Umbilical cord (tissue), 1 donor: ENCODE measurements at regions not wholly inside any gene's neighbourhood (a gene's known extent, or its start where the extent isn't known, plus 50 kb on each side); places are given as distances from the start of the nearest gene placed in this dataset.

Source experiments
- DNase-seq: peaks from one replicate; pipeline ENCODE4 v3.0.0-alpha.2; 2015; ENCODE audit warnings: low spot score

DNA sequence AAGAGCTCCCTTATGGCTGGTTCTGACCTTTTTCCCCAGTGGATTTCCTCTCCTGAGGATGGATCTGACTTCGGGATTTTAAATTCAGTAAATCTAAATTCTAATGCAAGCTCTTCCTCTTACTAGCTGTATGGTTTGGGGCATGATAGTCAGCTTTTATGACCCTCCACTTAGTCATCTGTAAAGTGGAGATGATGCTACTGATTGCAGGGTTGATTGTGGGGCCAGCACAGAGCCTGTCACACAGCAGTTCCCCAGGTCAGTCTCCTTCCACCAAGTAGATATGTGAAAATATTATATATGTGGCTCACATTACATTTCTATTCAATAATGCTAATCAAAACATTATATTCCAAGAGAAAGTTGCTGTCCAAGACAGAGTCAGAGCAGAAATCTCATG is 141.3 kb upstream of the UBE2E1 start:
- DNase-seq = no peak

DNA sequence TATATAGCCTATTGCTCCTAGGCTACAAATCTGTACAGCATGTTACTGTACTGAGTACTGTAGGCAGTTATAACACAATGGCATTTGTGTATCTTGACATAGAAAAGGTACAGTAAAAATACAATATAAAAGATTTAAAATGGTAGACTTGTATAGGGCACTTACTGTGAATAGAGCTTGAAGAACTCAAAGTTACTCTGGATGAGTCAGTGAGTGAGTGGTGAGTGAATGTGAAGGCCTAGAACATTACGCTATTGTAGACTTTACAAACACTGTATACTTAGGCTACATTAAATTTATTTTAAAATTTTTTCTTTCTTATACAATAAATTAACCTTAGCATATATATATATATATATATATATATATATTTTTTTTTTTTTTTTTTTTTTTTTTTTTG is 140.0 kb upstream of the UBE2E1 start:
- no peak for DNase-seq

DNA sequence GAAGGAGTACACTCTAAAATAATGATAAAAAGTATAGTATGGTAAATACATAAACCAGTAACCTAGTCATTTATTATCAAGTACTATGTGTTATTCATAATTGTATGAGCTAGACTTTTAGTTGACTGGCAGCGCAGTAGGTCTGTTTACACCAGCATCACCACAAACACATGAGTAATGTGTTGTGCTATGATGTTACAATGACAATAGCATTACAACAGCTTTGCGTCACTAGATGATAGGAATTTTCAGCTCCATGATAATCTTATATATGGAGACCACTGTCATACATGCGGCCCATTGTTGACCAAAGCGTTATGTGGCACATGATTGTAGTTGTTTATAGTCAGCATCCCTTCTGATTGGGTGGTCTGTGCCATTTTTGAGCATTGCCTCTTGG is 138.9 kb upstream of the UBE2E1 start:
- DNase-seq = no peak

DNA sequence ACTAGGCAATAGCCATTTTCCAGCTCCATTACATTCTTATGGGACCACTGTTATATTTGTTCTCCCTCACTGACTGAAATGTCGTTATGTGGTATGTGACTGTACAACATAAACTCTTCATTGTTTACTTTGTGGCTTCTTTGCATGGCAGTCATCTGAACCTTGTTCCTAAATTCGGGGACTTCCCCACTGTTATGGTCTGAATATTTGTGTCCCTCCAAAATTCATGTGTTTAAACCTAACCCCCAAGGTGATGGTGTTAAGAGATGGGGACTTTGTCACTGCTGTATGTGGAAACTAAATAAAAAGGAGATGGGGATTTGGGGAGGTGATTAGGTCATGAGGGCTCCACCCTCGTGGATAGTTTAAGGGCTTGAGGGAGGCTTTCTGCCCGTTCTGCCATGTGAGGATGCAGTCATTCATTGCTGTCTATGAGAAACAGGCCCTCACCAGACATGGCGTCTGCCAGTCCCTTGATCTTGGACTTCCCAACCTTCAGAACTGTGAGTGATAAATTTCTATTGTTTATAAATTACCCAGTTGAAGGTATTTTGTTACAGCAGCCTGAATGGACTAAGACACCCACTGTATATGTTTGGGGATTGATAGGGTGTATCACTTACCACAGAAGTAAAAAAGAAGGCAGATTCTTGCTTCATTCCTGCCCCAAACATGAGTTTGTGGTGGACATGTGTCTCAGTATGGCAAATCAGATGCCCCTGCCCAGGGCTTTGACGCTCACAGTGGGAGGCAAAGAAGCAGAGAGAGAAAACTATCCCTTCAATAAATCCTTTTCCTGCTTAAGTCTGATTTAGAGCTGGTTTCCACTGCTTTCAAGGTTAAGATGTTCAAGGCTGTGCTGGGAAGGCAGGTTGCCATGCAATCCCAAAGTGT is 138.0 kb upstream of the UBE2E1 start:
- no peak for DNase-seq

DNA sequence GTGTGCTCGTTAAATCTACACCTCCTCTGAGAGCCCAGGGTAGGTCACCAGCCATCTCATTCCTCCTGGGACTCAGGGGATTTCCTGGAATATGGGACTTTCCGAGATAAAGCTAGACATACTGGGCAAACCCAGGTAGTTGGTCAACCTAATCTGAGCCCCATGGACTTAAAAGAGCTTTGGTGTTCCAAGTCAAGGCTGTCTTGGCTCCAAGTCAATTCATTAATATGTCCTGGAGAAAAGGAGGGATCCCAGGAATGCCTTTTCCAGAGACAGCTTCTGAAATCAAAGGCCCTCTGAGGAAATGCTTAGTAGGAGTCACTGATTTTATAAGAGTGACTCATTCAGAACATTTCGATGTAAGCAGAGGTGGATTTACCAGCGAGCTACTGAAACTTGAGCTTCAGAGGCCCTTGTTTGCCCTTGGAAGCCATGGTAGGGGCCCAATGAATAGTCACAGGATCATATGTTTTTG is 137.3 kb upstream of the UBE2E1 start:
- peak; percentile 72 for DNase-seq

DNA sequence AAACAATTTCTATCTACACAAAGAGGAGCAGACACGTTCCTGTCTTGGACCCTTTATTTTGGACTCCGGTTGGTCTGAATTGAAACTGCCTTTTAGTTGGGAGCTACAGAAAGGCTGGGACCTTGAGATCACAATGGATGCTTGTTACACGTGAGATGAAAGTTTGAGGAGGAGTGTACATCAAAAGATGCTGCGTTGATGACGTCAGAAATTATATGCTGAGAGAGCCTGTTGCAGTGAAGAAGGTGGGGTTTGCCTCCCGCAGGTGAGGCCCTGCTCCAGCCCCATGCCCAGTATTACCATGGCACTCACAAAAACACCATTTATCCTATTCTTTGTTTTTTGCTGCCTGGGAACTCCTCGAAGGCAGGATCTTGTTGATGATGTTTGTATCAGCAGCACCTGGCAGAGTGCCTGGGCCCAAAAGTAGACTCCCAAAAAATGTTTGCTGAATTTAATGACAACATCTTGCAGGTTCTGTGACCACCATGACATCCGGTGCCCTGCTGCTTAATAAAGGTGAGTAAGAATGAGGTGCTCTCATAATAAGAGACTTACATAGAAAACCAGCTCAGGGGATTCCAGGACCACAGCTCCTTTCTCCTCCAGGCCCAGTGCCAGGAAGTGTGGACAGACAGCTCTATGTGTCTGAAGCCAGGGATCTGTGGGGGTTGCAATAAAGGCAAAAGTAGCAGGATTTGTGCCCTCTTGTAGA is 136.1 kb upstream of the UBE2E1 start:
- DNase-seq = no peak

DNA sequence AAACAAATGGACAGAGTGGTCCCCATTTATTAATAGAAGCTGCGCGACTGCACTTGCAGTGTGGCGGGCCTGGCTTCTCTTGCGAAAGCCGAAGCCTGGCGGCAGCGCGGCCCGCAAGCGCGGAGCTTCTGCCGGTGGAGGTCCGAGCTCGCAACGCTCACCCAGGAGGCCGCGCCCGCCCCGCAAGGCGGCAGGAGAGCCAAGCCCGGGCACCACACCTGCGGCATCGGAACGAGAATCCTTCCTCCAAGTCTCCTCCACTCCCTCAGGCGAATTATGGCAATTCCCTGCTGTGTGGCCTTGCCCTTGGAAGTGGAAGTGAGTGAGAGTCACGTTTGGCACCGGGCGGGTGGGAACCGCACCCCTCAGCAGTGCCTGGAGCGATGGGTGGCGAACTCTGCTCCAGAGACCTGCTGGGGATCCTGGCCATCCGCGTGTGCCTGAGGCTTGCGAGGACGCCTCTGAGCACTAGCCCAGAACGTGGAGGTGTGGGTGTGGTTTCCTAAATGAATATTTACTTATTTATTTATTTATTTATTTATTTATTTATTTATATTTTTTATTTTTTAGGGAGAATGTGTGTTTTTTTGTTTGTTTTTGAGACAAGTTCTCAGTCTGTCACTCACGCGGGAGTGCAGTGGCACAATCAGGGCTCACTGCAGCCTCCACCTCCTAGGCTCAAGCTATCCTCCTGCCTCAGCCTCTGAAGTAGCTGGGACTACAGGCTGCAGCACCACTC is 133.7 kb upstream of the UBE2E1 start:
- no peak for DNase-seq

DNA sequence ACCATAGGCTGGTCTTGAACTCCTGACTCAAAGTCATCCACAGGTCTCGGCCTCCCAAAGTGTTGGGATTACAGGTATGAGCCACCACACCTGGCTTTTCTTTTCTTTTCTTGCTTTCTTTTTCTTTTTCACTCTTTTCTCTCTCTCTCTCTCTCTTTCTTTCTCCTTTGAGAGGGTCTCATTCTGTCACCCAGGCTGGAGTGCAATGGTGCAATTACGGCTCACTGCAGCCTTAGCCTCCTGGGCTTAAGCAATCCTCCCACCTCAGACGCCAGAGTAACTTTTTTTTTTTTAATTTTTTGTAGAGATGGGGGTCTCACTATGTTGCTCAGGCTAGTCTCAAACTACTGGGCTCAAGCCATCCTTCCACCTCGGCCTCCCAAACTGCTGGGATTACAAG is 133.1 kb upstream of the UBE2E1 start:
- DNase-seq = no peak

DNA sequence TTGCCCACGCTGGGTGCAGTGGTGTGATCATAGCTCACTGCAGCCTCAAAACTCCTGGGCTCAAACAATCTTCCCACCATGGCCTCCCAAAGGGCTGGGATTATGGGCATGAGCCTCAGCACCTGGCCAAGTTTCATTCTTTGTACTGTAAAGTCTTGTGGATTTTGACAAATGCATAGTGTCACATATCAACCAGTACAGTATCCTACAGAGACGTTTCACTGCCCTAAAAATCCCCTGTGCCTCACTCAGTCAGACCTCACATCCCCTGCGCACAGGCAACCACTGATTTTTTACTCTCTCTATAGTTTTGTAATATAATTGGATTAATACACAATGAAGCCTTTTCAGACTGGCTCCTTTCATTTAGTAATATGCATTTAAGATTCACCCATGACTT is 130.7 kb upstream of the UBE2E1 start:
- DNase-seq = no peak

DNA sequence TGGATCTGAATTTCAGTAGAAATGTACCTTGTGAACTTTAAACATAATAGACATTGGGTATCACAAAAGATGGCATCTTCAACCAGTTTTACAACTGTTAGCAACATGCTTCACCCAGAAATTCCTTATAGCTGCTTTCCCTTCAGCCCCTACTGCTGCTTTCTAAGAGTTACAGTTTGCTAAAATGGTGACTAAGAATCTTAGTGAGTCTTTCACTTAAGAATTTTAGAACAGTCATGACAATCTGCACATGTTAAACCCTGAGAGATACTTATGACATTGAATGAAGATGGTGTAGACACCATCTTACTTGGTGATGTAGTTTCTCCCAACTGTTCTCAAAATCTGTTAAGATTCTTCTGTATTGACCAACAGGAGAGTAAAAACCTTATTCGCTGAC is 129.7 kb upstream of the UBE2E1 start:
- DNase-seq = no peak

DNA sequence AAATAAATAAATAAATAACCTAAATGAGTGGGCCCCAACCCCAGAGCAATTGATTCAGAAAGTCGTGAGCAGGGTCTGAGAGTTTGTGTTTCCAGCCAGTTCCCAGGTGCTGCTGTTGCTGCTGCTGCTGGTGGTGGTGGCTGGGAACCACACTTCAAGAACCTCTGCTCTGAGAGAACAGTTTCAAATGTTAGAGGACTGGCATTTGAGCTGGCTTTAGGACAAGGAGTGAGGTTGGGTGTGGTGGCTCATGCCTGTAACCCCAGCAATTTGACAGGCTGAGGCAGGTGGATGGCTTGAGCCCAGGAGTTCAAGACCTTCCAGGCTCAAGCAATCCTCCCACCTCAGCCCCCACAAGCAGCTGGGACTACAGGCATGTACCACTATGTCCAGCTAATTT is 123.1 kb upstream of the UBE2E1 start:
- no peak for DNase-seq

DNA sequence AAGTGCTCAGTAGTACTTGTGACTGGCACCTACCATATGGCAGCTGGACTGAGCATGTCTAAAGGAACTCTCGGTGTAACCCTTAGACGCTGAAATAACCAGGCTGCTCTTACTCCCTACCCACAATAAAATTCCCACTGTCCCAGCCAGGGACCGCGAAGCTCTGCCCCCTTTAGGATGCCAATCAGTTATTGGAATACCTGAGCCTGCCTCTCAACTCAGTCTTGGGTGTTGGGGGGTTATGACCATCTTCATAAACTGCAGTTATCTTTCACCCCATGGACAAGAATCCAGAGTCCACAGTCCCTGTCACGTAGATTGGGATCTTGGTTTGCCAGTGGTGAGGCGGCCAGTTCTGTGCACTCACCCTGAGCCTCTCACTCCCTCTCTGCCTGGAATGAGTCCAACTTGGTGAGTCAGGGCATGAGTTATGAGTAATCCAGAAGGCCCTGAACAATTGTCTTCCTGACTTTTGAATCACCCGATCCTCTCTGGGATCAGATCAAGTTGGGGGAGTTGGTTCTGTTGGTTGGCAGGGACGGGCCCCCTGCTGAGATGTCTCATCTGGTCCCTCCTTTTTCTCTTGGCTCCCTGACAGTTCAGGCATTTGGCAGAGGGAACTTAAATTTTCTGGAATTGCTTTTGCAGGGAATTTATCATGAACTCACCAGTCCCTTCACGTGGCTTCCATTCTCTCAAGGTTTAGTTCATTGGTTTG is 120.1 kb upstream of the UBE2E1 start:
- peak; percentile 88 for DNase-seq

DNA sequence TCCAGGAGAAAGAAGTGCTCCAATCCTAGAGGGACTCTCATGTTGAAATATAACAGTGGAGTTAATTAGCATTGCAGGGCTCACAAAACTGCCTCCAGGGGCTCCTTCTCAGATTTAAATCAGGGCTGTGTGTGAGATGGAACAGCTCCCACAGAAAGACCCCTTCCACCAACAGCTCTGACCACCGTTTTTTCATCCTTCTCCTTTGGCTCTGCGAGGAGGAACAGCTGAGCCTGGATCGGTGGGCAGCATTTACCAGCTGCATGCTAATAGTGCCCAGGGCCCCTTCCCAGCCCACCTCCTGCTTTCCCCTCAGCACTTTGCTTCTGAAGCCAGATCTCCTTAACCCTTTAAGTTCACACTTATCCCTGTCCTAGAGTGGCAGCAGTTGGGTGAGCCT is 119.2 kb upstream of the UBE2E1 start:
- no peak for DNase-seq

DNA sequence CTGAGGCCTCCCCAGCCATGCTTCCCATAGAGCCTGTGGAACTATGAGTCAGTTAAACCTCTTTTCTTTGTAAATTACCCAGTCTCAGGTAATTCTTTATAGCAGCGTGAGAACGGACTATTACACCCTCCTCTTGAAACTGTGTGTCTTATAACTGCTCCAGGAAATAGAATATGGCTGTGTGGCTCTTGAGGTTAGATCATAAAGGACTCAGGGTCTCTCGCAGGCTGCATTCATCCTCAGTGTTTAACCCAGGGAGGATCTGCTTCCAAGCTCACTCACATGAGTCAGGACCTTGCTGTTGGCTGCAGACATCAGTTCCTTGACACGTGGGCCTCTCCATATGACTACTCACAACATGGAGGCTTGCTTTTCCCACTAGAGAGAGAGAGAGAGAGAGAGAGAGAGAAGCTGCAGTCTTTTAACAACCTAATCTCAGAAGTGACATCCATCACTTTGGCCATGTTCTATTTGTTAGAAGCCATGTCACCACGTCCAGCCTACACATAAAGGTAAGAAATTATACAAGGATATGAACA is 114.3 kb upstream of the UBE2E1 start:
- no peak for DNase-seq

DNA sequence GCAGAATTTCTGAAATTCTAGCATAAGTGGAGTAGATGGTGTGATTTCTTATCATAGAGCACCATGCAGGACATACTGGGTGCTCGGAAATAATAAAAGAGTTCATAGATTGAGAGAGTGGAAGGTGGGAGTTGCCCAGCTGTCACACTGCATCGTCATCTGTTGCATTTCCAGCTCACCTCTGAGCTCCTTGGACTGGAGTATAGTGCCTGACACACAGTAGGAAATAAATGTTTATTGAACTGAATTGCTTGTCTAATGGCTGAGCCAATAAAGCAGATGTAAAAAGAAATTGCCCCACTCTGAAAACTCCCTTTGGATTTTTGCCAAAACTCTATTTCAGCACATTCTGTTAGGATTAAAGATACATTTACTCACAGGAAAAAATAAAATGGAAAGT is 108.9 kb upstream of the UBE2E1 start:
- DNase-seq = no peak

DNA sequence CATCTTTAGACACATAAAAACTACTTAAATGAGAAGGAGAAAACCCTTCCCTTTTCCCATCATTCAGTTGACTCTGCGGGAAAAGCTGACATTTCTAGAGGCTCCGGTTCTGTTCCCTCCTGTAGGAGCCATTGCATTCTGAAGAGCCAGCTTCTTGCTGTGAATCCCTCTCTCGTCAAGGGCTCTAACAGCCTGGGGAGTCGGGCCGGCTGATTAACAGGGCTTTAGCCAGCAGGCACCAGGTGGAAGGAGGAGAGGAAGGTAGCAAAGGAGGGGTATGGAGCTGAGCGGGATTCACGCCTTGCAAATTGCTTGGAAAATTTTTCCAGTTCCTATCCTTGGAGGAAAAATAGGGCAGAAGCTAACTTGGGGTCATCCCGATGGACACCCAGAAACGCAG is 108.3 kb upstream of the UBE2E1 start:
- DNase-seq = no peak

DNA sequence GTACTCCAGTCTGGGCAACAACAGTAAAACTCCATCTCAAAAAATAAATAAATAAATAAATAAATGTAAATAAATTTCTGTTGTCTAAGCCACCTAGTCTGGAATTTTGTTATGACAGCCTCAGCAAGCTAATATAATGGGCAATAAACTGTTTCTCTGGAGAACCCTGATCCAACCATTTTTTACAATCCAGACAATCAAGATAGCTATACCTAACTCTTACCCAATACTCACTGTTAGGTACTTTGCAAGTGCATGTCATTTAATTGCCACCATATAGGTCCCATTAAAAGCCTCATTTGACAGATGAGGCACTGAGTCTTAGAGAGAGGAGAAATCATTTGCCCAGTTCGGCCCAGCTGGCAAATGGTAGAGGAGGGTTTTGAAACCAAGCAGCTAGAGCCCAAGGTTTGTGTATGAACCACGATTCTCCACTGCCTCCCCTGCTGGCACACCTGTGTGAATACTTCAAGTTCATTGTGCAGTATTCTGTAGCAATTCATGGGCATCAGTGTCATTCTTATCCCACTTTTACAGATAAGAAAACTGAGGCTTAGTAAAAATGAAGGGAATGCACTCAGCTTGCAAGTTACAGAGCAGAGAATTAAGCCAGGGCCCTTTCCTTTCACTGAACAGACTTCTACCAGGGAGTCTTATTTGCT is 107.0 kb upstream of the UBE2E1 start:
- DNase-seq = no peak

DNA sequence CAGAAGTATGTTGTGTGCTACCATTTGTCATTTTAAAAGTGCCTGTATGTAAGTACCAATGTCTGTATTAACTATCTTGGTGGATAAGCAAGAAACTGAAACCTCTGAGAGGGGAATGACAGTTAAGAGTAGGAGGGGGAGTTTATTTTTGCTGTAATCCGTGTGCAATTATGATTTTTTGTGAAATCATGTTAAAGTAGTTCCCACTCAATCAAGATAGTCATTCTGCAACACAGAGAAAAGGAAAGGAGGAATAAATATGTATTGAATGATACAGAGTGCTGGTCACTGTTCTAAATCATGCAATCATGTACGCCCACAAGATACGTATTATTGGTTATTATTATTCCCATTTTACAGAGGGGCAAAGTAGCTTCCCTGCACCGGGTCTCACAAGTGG is 105.1 kb upstream of the UBE2E1 start:
- DNase-seq = no peak

DNA sequence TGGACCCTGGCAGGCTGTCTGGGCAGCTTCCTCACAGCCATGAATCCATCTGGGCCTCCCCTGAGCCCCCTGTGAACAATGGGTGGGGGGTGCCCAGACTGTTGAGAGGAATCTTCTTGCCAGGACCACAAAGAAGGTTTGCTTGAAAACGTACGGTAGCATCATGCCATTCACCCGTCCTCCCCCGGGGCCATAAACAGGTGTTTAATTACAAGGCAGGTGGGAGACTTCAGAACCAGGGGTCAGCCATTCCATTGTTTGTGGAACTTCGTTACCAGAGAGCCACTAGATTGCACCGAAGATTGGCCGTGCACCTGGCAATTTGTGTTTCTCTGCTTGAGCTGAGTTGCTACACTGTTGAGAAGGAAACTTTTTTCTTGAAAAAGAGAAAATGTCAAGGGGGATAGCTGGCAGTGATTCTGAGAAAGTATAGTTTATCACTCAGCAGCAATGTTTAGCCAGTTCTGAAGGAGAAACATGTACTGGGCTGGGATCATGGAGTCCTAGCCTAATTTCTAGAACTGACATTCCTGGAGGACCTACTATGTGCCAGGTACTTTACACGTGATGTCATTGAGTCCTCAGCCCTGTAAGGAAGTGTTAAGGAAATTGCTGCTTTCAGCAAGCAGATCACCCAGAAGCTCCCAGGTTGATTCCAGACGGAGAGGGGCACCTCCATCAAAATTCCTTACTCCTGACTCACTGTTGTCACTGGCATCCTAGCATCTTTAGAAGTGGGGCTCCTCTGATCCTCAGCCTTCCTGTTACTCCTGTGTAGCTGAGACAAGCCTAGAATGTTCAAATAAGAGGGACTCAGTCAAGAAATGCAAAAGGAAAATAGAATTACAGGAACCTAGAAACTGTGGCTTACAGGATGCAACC is 103.8 kb upstream of the UBE2E1 start:
- DNase-seq = no peak

DNA sequence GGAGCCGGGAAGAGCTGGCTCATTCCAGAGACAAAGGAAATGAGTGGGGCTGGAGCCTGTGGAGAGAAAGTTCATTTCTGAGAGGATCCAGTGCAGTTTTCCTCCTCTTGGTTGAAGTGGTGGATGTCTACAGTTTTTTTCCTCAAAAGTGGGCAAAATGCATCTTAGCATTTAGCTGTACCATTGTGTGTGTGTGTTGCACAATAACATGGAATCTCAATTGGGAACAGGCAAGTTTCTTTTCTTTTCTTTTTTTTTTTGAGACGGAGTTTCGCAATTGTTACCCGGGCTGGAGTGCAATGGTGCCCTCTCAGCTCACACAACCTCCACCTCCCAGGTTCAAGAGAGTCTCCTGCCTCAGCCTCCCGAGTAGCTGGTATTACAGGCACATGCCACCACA is 101.5 kb upstream of the UBE2E1 start:
- no peak for DNase-seq
